ENCODE measurements at regions not wholly inside any gene's neighbourhood (a gene's known extent, or its start where the extent isn't known, plus 50 kb on each side); places are given as distances from the start of the nearest gene placed in this dataset.

- in situ Hi-C loops (cut with MboI; ENCODE audit: low sequenced_read_pairs) = no loop called here
Observed at GRCh38 chr6:1545654-1546053, 64.1 kb upstream of the FOXC1 start.

GRCh38 chr6:1547785-1548184, 61.9 kb upstream of the FOXC1 start:
- in situ Hi-C loops (cut with MboI; ENCODE audit: low sequenced_read_pairs) = no loop called here

GRCh38 chr6:1551249-1551648, 58.5 kb upstream of the FOXC1 start:
- in situ Hi-C loops (cut with MboI; ENCODE audit: low sequenced_read_pairs) = no loop called here

- in situ Hi-C loops (cut with MboI; ENCODE audit: low sequenced_read_pairs) = no loop called here
Observed at GRCh38 chr6:1552296-1552761, 57.4 kb upstream of the FOXC1 start.

- in situ Hi-C loops (cut with MboI; ENCODE audit: low sequenced_read_pairs) = no loop called here
Observed at GRCh38 chr6:1553562-1554083, 56.1 kb upstream of the FOXC1 start.

- in situ Hi-C loops (cut with MboI; ENCODE audit: low sequenced_read_pairs) = no loop called here
Observed at GRCh38 chr6:1554141-1554475, 55.6 kb upstream of the FOXC1 start.

GRCh38 chr6:1554476-1555310, 55.0 kb upstream of the FOXC1 start:
- in situ Hi-C loops (cut with MboI; ENCODE audit: low sequenced_read_pairs) = no loop called here

- in situ Hi-C loops (cut with MboI; ENCODE audit: low sequenced_read_pairs) = no loop called here
Observed at GRCh38 chr6:1558388-1558787, 51.3 kb upstream of the FOXC1 start.
